ENCODE measurements at regions not wholly inside any gene's neighbourhood (a gene's known extent, or its start where the extent isn't known, plus 50 kb on each side); places are given as distances from the start of the nearest gene placed in this dataset.

- TF ChIP-seq ZNF30 (CRISPR knock-in tag; IDR thresholded peaks at IDR 0.05) (no peak), POLR2A (IDR thresholded peaks at IDR 0.05; ENCODE audit: insufficient read depth in 1 of 2, low read depth in 2 of 2, low read length in 2 of 2) (no peak), RAD21 (CRISPR knock-in tag; IDR thresholded peaks at IDR 0.05) (no peak), ZNF639 (CRISPR knock-in tag; conservative IDR thresholded peaks at IDR 0.05) (no peak), ISL2 (CRISPR knock-in tag; IDR thresholded peaks at IDR 0.05) (no peak), HMG20B (CRISPR knock-in tag; conservative IDR thresholded peaks at IDR 0.05) (no peak), TAF15 (IDR thresholded peaks at IDR 0.05; ENCODE audit: low read depth, low read length, poor library complexity, severe bottlenecking) (no peak), POLR2AphosphoS5 (IDR thresholded peaks at IDR 0.05; ENCODE audit: low read depth, low read length) (no peak), ZFAT (CRISPR knock-in tag; conservative IDR thresholded peaks at IDR 0.05) (no peak), ZC3H4 (CRISPR knock-in tag; IDR thresholded peaks at IDR 0.05; ENCODE audit: borderline replicate concordance) (no peak)
- TF ChIP-seq, protein P1, sequence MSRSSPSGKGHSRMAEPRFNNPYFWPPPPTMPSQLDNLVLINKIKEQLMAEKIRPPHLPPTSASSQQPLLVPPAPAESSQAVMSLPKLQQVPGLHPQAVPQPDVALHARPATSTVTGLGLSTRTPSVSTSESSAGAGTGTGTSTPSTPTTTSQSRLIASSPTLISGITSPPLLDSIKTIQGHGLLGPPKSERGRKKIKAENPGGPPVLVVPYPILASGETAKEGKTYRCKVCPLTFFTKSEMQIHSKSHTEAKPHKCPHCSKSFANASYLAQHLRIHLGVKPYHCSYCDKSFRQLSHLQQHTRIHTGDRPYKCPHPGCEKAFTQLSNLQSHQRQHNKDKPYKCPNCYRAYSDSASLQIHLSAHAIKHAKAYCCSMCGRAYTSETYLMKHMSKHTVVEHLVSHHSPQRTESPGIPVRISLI (CRISPR knock-in tag; IDR thresholded peaks at IDR 0.05; ENCODE audit: borderline replicate concordance): no peak
- TF ChIP-seq, protein P2, sequence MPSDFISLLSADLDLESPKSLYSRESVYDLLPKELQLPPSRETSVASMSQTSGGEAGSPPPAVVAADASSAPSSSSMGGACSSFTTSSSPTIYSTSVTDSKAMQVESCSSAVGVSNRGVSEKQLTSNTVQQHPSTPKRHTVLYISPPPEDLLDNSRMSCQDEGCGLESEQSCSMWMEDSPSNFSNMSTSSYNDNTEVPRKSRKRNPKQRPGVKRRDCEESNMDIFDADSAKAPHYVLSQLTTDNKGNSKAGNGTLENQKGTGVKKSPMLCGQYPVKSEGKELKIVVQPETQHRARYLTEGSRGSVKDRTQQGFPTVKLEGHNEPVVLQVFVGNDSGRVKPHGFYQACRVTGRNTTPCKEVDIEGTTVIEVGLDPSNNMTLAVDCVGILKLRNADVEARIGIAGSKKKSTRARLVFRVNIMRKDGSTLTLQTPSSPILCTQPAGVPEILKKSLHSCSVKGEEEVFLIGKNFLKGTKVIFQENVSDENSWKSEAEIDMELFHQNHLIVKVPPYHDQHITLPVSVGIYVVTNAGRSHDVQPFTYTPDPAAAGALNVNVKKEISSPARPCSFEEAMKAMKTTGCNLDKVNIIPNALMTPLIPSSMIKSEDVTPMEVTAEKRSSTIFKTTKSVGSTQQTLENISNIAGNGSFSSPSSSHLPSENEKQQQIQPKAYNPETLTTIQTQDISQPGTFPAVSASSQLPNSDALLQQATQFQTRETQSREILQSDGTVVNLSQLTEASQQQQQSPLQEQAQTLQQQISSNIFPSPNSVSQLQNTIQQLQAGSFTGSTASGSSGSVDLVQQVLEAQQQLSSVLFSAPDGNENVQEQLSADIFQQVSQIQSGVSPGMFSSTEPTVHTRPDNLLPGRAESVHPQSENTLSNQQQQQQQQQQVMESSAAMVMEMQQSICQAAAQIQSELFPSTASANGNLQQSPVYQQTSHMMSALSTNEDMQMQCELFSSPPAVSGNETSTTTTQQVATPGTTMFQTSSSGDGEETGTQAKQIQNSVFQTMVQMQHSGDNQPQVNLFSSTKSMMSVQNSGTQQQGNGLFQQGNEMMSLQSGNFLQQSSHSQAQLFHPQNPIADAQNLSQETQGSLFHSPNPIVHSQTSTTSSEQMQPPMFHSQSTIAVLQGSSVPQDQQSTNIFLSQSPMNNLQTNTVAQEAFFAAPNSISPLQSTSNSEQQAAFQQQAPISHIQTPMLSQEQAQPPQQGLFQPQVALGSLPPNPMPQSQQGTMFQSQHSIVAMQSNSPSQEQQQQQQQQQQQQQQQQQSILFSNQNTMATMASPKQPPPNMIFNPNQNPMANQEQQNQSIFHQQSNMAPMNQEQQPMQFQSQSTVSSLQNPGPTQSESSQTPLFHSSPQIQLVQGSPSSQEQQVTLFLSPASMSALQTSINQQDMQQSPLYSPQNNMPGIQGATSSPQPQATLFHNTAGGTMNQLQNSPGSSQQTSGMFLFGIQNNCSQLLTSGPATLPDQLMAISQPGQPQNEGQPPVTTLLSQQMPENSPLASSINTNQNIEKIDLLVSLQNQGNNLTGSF (CRISPR knock-in tag; IDR thresholded peaks at IDR 0.05): no peak
Measured at GRCh38 chr10:128422999-128423398, 296.8 kb upstream of the MKI67 start.

Measured in HepG2 (cell line).